A204.1 (cell line): ENCODE measurements at regions not wholly inside any gene's neighbourhood (a gene's known extent, or its start where the extent isn't known, plus 50 kb on each side); places are given as distances from the start of the nearest gene placed in this dataset.
"Not testable (repeated sequence)": the region's sequence is repeated elsewhere in the genome, so short reads cannot be mapped to it uniquely, and the experiment has no call there.

Experiments
- FAIRE-seq: peaks from 2 replicates; lab custom pipeline; 2012; peaks lifted over from hg19 to GRCh38; lab: Jason Lieb, UNC

- not testable (repeated sequence) for FAIRE-seq
Measured at GRCh38 chr21:15477773-15478172, 252.0 kb upstream of the USP25 start.

- no peak for FAIRE-seq
Measured at GRCh38 chr21:15480160-15480559, 249.6 kb upstream of the USP25 start.

GRCh38 chr21:15483138-15483780, 246.5 kb upstream of the USP25 start:
- peak; percentile 78 for FAIRE-seq

GRCh38 chr21:15486460-15487195, 243.2 kb upstream of the USP25 start:
- no peak for FAIRE-seq

GRCh38 chr21:15487196-15487550, 242.6 kb upstream of the USP25 start:
- FAIRE-seq = no peak

- no peak for FAIRE-seq
Measured at GRCh38 chr21:15491100-15491499, 238.7 kb upstream of the USP25 start.

- no peak for FAIRE-seq
Measured at GRCh38 chr21:15493646-15494045, 236.1 kb upstream of the USP25 start.

GRCh38 chr21:15494481-15494880, 235.3 kb upstream of the USP25 start:
- no peak for FAIRE-seq

GRCh38 chr21:15495965-15496364, 233.8 kb upstream of the USP25 start:
- no peak for FAIRE-seq

GRCh38 chr21:15496911-15497310, 232.9 kb upstream of the USP25 start:
- no peak for FAIRE-seq

- FAIRE-seq = no peak
Measured at GRCh38 chr21:15498455-15498854, 231.3 kb upstream of the USP25 start.

- FAIRE-seq = no peak
Measured at GRCh38 chr21:15506086-15506485, 223.7 kb upstream of the USP25 start.

- no peak for FAIRE-seq
Measured at GRCh38 chr21:15508554-15508953, 221.2 kb upstream of the USP25 start.

- FAIRE-seq = no peak
Measured at GRCh38 chr21:15514073-15514946, 215.5 kb upstream of the USP25 start.

- FAIRE-seq = peak; percentile 64
Measured at GRCh38 chr21:15515908-15516307, 213.9 kb upstream of the USP25 start.

GRCh38 chr21:15517394-15517793, 212.4 kb upstream of the USP25 start:
- FAIRE-seq = no peak

- FAIRE-seq = no peak
Measured at GRCh38 chr21:15520811-15521643, 208.8 kb upstream of the USP25 start.

GRCh38 chr21:15521644-15522001, 208.2 kb upstream of the USP25 start:
- FAIRE-seq = no peak

- FAIRE-seq = no peak
Measured at GRCh38 chr21:15522148-15522547, 207.6 kb upstream of the USP25 start.

- no peak for FAIRE-seq
Measured at GRCh38 chr21:15524855-15525254, 204.9 kb upstream of the USP25 start.

GRCh38 chr21:15526798-15527197, 203.0 kb upstream of the USP25 start:
- no peak for FAIRE-seq

GRCh38 chr21:15528346-15528745, 201.4 kb upstream of the USP25 start:
- no peak for FAIRE-seq
